Hippocampal formation (tissue), 2 donors: ENCODE measurements at regions not wholly inside any gene's neighbourhood (a gene's known extent, or its start where the extent isn't known, plus 50 kb on each side); places are given as distances from the start of the nearest gene placed in this dataset.

Experiments
- DNase-seq, 2 donors: peaks; one replicate each; lab custom pipeline; 2025; lab: John Stamatoyannopoulos, UW

DNA sequence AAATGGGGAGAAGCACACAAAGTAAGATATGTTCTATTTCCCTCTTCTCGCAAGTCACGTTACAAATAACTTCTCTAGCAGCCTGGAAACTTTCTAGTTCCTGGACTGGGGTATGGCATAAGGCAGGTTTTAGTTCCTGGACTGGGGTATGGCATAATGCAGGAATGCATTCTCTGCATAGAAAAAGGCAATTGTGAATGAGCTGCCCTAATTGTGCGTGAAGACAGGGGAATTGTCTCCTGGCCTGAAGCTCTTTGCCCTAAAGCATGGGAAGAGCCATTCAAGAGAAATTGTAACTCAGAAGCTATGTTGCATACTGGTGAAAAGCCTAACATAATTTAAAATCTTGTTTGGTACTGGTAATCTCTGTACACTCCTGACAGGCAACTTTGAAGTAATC, 54.3 kb upstream of the CBLB start:
- no peak for DNase-seq

DNA sequence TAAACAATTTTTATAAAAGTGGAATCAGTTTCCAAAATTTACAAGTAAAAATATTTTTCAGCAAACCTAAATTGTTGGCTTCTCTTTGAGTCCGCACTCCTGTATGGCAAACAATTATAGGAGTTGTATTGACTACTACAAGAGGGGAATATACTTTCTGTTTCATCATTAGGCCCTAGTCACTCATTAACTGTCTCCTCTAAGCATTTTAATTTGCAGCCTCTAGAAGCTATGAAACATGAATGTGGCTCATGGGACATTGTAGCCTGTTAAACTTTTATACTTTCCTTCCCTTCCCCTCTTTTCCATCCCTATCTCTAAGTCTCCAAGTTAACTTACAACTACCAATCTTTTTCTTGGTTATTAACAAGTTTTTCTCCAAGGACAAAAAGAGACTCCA, 58.9 kb upstream of the CBLB start:
- no peak for DNase-seq

DNA sequence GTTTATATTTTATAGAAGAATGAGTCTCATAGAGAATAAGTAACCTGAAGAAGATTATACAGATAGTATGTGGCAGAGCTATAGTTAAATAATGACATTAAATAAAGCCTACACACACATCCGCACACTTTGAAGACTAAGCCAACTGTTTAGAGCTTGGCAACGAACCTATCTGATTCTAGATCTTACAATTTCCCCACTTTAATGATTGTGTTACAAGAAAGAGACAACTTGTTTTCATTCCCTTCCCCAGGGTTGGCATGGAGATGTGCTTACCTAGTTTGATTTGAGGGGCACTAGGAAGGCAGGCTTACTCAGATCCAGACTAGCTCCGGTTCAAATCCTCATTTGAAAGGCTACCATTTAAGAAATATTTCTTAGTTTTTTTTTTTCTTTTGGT, 61.9 kb upstream of the CBLB start:
- DNase-seq: no peak

DNA sequence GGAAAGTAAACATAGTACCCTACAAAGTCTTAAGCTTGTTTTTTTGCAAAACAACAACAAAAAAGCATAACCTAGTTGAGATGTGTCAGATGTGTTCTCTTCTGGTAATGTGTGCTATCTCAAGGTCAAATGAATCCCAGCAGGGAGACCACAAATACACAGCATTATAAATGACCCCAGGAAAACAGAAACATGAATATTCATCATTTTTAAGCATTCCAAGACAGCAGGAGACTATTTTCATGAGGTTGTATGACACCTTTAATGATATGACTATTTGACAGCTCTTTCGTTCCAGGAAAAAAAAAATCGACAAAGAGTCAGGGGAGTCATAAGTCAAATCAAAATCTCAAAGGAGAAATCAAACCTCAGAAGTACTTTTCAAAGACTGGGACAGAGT, 62.7 kb upstream of the CBLB start:
- DNase-seq: no peak

DNA sequence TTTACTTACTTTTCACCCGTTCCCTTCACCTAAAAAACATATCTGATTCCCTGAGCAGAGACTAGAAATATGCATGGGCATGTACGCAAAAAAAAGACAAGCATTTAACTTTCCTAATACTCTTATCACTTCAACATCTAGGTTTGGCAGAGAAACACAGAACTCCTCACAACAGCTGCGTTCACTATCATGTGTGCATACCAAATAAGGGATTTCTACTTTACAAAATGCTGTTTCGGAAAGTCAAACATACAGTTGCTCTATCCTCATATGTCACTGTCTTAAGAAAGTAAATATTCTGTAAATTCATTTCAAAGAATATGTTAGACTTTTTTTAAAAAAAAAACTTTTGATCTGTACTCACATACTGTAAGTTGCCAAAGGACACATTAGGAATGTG, 65.1 kb upstream of the CBLB start:
- no peak for DNase-seq

DNA sequence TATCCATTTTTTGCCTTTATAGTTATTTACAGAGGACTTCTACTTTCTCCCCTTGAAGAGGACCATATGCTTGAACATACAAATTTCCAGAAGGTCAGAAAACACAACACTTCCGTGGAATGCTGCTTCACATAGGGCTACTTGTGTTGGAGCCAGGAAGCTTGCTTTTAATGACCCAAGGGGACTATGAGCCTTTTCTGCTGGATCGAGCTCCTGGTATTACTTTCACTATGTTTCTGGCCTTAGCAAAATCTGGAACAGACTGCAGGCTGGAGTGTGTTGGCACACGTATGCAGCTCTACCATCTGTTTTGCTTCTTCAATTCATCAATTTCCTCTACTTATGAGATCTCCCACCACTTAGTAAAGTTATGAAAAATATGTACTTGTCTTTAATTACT, 69.3 kb upstream of the CBLB start:
- no peak for DNase-seq

DNA sequence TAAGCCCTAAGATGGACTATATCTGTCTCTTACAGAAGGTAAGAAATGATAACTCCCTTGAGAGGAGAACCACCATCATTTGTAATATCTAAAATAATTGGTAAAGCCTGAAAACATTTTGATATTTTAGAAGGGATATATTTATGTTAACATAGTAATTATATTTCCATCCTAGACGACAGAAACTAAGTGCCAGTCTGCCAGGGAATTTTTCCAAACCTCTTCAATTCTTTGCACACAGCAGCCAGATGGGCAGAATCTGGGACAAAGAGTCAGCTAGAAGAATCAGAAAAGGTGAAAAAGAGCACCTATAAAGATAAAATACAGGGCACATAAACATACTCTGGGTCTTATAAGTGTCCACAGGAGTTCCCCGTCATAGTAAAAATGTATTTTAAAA, 70.0 kb upstream of the CBLB start:
- no peak for DNase-seq

DNA sequence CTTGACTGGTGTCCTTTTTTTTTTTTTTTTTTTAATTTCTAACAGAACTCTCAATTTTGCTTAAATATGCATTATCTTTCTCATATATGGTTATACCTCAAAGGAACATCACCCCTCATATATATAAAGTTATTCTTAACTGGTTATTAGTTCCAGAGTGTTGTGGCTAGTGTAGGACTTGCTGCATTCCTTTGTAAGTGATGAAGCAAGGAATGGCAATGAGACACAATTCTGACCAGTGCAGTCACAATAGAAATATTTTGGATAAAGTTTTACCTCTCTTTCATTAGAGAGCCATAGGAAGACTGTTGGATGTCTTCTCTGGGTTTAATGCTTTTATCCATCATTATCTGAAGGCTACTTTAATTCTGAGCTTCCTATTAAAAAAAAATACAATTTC, 75.5 kb upstream of the CBLB start:
- DNase-seq: no peak

DNA sequence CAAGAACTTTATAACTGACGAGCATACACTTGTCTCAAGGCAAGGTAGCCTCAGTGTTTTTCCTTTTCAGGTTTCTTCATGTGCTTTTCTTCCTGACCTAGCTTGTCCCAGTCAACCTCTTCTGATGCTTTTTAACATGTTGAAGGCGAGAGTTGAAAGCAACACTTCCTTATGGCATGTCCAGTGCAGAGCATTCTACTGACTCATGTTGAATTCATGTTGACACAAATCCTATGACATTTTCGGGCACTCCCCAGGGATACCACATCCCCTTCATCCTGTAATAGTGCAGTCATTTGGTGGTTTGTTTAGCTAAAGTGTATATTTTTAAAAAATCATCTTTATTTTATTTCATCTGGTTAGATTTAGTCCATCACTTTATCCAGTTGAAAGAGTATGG, 75.9 kb upstream of the CBLB start:
- no peak for DNase-seq

DNA sequence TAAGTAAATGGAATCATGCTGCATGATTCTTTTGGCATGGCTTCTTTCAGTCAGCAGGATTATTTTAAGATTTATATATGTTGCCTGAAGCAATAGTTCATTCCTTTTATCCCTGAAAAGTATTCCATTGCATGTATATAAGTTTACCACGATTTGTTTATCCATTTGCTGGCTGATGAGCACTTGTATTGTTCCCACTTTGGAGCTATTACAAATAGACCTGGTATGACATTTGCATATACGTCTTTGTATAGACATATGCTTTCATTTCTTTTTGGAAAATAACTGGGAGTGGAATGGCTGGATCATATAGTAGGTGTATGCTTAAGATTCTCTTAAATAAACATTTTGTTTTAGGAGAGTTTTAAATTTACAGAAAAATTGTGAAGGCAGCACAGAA, 79.3 kb upstream of the CBLB start:
- DNase-seq: no peak

DNA sequence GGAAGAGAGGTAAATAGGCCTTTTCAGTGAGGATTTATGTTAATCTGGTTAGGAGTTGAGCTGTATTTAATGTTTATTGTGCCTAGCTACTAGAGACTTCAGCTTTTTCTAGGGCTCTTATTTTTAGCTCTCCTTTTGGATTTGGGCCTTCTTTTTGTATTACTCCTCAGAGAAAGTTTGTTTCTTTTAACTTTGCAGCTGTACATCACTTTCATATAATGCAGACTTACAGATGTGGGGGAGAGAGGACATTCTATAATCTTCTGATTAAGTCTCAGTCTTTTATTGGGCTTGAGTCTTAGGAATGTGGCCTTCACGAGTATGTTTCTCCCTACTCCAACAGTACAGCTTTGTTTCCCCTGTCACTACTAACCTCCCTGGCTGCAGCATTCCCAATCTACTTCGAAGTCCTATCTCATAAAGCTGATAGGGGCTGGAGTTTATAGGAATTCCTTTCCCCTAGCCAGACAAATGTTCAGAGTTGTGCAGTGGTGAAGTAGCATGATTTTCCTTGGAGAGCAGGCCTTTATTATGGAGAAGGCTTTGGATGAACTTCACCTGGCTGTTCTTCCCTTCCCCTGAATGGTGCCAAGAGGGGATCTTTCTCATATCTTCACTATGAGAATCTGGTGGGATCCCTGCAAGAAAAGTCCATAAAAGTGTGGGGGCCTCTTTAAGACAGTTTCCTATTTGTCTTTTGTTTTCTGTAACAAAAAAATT, 82.2 kb upstream of the CBLB start:
- DNase-seq: no peak

DNA sequence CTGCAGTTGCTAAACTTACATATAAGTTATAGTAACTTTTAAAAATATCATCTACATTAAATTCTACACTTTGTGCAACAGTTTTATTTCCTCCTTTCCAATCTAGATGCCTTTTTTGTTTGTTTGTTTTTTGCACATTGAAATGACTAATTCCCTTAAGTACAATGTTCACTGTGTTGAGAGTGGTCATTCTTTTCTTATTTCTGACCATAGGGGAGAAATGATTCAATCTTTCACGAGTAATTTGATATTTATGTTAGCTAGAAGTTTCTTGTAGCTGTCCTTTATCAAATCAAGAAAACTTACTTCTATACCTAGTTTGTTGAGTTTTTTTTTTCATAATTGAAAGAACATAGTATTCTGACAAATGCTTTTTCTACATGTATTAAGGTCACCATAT, 85.0 kb upstream of the CBLB start:
- DNase-seq: no peak

DNA sequence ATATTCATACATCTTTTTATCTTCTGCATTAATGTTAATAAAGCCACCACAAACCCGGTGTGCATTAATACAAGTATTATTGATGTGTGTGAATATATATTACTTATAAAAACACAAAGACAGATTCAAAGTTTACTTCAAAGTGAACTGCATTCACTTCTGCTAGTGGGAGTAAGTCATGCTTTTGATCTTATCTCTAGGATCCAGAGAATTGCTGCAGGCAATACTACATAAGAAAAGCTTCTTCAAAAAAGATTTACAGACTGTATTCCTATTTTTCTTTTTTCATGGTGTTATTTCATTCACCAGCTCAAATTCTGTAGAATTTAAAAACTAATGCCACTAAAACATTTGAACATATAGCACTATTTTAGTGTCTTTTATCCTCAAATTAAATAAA, 87.5 kb upstream of the CBLB start:
- DNase-seq: no peak

DNA sequence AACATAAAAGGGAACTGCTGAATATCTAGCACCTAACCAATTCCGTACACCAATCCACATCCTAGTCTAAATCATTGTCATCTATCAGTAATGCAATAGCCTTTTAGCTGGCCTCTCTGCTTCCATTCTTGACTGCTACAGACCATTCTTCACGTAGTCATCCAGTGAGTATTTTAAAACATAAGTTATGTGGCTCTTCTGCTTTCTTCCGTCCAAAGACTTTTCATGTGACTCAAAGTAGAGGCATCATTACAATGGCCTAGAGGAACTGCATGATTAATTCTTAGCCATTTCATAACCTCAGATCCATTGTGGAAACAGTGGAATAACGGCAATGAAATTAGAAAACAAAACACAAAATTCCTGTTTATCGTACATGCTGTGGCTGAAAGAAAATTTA, 88.9 kb upstream of the CBLB start:
- no peak for DNase-seq

DNA sequence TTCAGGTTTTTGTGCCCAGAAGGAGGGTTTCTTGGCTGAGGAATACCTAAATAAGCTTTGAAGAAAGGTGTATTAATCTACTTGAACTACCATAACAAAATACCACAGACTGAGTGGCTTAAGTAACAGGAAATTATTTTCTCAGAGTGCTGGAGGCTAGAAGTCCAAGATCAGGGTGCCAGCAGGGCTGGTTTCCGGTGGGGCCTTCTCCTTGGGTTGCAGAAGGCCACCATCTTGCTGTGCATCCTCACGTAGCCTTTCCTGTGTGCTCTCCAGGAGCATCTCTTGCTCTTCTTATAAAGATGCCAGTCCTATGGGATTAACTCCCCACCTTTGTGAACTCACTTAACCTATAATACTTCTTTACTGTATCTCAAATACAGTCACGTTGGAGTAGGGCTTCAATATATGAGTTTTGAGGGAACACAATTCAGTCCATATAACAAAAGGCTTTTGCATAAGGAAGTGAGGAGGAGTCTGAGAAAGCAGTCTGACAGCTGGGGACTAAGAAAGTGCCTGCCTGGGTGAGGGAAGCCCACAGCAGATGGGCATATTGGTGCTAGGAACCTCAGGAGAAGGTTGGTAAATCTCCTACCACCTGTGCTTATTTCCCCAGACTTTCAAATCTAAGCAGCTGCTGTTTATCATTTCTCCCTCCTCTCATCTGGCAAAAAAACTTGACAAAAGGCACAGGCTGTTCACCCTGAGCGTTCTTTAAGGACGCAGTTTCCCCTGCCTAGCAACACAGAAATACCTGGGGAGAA, 89.6 kb upstream of the CBLB start:
- no peak for DNase-seq

DNA sequence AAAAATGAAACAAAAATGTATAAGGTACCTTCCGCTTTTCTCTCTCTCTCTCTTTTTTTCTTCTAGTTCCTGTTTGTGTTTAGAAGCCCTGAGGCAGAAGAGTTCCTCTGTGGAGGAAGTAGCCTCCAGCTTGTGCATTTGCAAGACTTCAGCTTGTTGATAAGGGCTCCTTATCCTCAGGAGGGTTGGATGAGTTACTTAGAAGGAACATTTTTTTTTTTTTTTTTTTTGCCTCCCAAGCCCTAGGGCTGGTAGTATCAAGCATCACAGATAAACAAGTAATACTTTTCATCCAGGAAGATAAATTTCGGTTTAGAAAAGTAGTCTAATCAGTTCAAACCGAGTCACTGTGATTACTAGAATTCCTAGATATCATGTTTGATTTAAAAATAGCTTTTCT, 91.0 kb upstream of the CBLB start:
- DNase-seq: no peak

DNA sequence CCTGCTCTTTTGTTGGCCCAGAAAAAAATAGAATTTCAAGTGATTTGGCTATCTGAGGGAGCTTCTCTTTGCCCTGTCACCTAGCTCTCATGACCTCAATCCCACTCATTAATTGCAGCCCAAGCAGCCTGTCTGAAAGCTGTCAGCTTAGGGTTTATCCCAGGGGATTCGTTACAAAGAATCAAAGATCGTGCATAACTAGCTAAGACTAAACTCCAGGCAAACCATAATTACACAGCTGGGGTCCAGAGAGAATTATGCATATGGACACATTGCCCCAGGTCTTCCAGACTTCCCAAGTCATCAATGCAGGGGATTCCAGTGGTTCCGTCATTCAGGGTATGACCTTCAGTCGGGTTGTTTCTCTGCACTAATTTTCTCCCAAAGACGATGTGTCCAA, 91.6 kb upstream of the CBLB start:
- DNase-seq: no peak

DNA sequence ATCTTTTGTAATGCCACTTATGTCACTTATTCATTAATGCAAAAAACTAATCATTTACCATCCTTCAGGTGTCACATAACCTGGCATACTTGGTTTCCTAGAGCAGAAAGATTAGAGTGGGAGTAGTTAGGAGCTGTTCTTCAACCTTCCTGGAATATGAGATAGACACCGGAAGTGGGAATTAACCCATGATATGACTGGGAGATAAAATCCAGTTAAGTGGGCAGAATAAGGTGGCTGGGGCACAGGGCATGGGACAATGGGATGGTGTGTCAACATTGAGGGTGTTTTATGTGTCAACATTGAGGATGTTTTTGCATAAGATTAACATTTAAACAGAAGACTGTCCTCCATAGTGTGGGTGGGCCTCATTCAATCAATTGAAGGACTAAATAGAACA, 94.3 kb upstream of the CBLB start:
- DNase-seq: no peak

DNA sequence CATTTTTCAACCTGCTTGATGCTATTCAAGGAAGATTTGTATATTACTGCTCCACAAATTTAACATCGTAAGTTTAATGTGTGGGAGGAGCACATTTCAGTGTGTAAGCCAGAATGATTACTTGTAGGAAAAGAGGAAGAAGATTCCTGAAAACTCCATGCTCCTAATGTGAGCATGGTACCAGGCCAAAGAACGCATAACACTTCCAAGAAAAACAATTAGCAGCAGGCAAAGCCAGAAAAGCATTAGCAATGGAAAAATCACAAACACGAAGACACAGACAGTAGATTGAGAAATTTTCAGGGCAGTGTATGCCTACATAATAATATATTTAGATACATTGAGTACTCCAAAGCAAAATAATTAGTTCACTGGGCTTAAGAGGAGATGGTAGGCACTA, 96.6 kb upstream of the CBLB start:
- DNase-seq: no peak

DNA sequence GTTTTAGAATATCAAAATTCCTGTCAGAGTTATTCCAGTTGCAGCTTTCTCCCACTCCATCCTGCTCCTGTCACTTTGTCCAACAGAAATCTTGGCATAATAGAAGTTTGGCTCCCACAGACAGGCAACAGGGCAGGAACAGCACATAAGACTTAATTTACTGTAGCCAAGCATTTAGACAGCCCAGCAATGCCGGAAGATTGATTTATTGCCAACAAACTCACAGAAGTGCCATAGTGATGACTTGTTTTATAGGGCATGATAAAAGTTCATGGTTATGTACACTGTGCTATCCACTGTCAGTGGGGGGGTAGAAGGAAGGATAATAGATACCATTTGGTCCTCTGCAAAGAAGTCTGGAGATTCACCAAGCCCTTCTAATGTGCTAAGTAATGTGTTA, 98.3 kb upstream of the CBLB start:
- DNase-seq: no peak

DNA sequence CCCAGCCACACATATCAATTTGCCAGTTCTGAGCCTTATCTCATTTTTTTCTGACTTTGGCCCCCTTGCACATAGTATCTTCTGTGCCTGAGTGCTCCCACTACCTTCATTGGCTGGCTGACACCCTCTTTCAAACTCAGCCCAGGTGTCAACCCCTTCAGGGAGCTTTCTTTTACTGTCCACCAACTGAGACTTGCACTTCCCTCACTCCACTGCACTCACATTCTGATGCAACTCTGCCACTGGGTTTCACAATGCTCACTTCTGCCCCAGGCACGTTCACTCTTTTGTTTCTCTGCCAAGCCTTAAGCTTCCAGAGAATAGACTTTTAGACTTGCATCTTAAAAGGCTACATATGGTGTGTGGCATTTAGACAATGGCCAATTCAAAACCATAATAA, 101.5 kb upstream of the CBLB start:
- no peak for DNase-seq

DNA sequence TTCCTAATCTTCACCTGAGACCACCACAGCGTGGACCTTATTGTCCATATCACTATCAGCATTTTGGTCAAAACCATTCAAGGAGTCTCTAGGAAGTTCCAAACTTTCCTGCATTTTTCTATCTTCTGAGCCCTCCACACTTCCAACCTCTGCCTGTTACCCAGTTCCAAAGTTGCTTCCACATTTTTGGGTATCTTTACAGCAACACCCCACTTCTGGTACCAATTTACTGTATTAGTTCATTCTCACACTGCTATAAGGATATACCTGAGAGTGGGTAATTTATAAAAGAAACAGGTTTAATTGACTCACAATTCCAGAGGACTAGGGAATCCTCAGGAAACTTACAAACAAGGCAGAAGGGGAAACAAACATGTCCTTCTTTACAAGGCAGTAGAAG, 103.3 kb upstream of the CBLB start:
- no peak for DNase-seq

DNA sequence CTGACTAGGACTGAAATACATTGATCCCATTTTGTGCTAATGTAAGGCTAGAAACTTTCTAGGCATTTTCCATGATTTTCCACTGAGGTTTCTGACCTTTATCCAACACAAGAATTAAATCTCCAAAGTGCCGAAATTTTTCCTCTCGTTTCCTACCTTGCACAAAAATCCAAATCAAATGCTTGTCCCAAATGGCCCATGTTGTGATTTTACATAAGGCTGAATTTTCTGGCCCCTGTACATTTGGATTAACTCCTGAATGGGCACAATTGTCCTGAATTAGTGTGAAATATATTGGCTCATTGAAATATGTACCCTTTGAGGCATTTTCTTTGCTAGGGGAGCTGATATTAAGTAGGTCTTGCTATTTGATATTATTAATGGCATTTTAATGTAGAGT, 105.6 kb upstream of the CBLB start:
- no peak for DNase-seq

DNA sequence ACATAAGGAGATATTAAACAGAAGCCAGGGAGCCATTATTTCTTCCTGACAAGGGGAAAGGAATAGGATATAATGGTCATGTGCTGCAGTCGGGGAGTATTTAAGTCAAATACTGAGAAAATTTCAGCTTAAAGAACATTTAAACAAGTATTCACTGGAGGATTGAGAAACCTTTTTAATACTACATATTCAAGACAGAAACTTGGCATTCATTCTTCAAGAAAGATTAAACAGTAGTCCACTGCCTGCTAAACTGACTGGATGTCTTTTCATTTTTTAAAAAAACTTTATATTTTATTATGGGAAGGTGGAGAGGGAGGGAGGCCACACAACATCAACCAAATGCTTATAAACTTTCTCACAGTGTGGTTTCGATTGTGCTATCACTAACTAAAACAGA, 107.4 kb upstream of the CBLB start:
- DNase-seq: no peak
